Endothelial cell of umbilical vein (primary cell): ENCODE measurements at regions not wholly inside any gene's neighbourhood (a gene's known extent, or its start where the extent isn't known, plus 50 kb on each side); places are given as distances from the start of the nearest gene placed in this dataset.

Experiments used
- BruUV-seq: library from RNA; stranded (reverse); fragments of 400-500 nt; replicated peaks from 2 replicates; lab custom pipeline; 2021; lab: Mats Ljungman, UMichigan
- CTCF ChIA-PET: fragments of 300-600, 350-600 bp; sonication (Branson Sonifier 250); formaldehyde crosslinking; loops from one replicate; lab custom pipeline; 2021; ENCODE audit warnings: antibody characterized with exemption, inconsistent platforms; lab: Charles Lee
- POLR2A ChIA-PET: fragments of 300-600, 350-600 bp; sonication (Branson Sonifier 250); formaldehyde crosslinking; loops from one replicate; lab custom pipeline; 2021; ENCODE audit warnings: antibody characterized with exemption, inconsistent platforms; lab: Charles Lee
- DNase-seq: peaks from one replicate; pipeline ENCODE4 v3.0.0-alpha.2; 2011; ENCODE audit warnings: low read depth, low spot score
- FAIRE-seq: peaks from 2 replicates; lab custom pipeline; 2011; peaks lifted over from hg19 to GRCh38; lab: Jason Lieb, UNC
- H2AFZ ChIP-seq: 2 replicates; pipeline ENCODE4 v1.6.0; 2012; ENCODE audit warnings: low read depth, low read length, control low read depth, inconsistent platforms
- H3K27ac ChIP-seq: 2 replicates; pipeline ENCODE4 v1.5.1; 2011; ENCODE audit warnings: low read depth, mild to moderate bottlenecking, control low read depth, low read length, moderate library complexity; ENCODE audit not compliant: insufficient read depth
- H3K27me3 ChIP-seq, 2 experiments: 2 replicates each; pipeline versions ENCODE4 v1.6.0 to v1.6.1; 2011; ENCODE audit warnings: low read length in 2 of 2, mixed read lengths in 1 of 2; ENCODE audit not compliant: control insufficient read depth in 2 of 2, insufficient read depth in 2 of 2
- H3K36me3 ChIP-seq, 2 experiments: 2 replicates in 1 of 2; 3 replicates in 1 of 2; pipeline ENCODE4 v1.5.1; 2011; ENCODE audit warnings: low read length in 2 of 2, mild to moderate bottlenecking in 1 of 2, moderate library complexity in 1 of 2; ENCODE audit not compliant: control insufficient read depth in 2 of 2, insufficient read depth in 2 of 2; ENCODE audit errors: extremely low read depth in 1 of 2
- H3K4me1 ChIP-seq: 3 replicates; pipeline ENCODE4 v1.5.1; 2011; ENCODE audit warnings: mild to moderate bottlenecking, low read length; ENCODE audit not compliant: control insufficient read depth, insufficient read depth; ENCODE audit errors: extremely low read depth
- H3K4me2 ChIP-seq: 2 replicates; pipeline ENCODE4 v1.6.1; 2011; ENCODE audit warnings: low read length, control low read depth, mixed read lengths; ENCODE audit not compliant: insufficient read depth
- H3K4me3 ChIP-seq, 3 experiments: fragments of 200-600 bp in 1 of 3; sonication (generic), shearing (Covaris generic) in 1 of 3; replicated peaks in 1 of 3; 2 replicates each; pipeline ENCODE4 v1.5.1; 2011 to 2016; ENCODE audit warnings: control low read depth in 3 of 3, low read length in 3 of 3, mild to moderate bottlenecking in 2 of 3, inconsistent platforms in 1 of 3, low read depth in 1 of 3, moderate library complexity in 1 of 3; ENCODE audit not compliant: insufficient read depth in 1 of 3
- H3K79me2 ChIP-seq: 2 replicates; pipeline ENCODE4 v1.6.0; 2012; ENCODE audit warnings: low read length, inconsistent platforms; ENCODE audit not compliant: control insufficient read depth, insufficient read depth
- H3K9ac ChIP-seq: replicated peaks from 2 replicates; pipeline ENCODE3; 2011; ENCODE audit warnings: low read length, control low read depth; ENCODE audit not compliant: insufficient read depth; ENCODE audit errors: extremely low read depth
- H3K9me1 ChIP-seq: replicated peaks from 3 replicates; pipeline ENCODE4 v1.6.0; 2011; ENCODE audit warnings: mild to moderate bottlenecking, low read length; ENCODE audit not compliant: control insufficient read depth, insufficient read depth; ENCODE audit errors: extremely low read depth
- H3K9me3 ChIP-seq: replicated peaks from 2 replicates; pipeline ENCODE4 v1.5.1; 2012; ENCODE audit warnings: low read length, inconsistent platforms; ENCODE audit not compliant: control insufficient read depth, insufficient read depth
- H4K20me1 ChIP-seq: replicated peaks from 2 replicates; pipeline ENCODE3; 2011; ENCODE audit warnings: mild to moderate bottlenecking, low read length; ENCODE audit not compliant: control insufficient read depth, insufficient read depth; ENCODE audit errors: extremely low read depth
- CTCF ChIP-seq, 2 donors: IDR thresholded peaks; 1 replicate in 1 of 2; 2 replicates in 1 of 2; pipeline ENCODE4 v1.5.1; 2011; ENCODE audit warnings: low read length in 2 of 2, mild to moderate bottlenecking in 2 of 2, moderate library complexity in 2 of 2, control low read depth in 1 of 2, inconsistent platforms in 1 of 2, low read depth in 1 of 2; ENCODE audit not compliant: insufficient read depth in 1 of 2; ENCODE audit errors: extremely low read depth in 1 of 2
- EZH2 ChIP-seq: IDR thresholded peaks from 2 replicates; pipeline ENCODE4 v1.6.1; 2012; ENCODE audit warnings: borderline replicate concordance, low read depth, mild to moderate bottlenecking, moderate library complexity, low read length, inconsistent platforms; ENCODE audit not compliant: severe bottlenecking
- FOS ChIP-seq: IDR thresholded peaks from 2 replicates; pipeline ENCODE4 v1.6.1; 2011; ENCODE audit warnings: mild to moderate bottlenecking, low read length, moderate library complexity, borderline replicate concordance; ENCODE audit not compliant: insufficient read depth
- GATA2 ChIP-seq: IDR thresholded peaks from 2 replicates; pipeline ENCODE4 v1.7.0; 2011; ENCODE audit warnings: low read depth, mild to moderate bottlenecking, moderate library complexity, mixed read lengths, low read length; ENCODE audit not compliant: insufficient read length, insufficient read depth
- JUN ChIP-seq: IDR thresholded peaks from 2 replicates; pipeline ENCODE4 v1.6.1; 2011; ENCODE audit warnings: borderline replicate concordance, low read depth; ENCODE audit not compliant: insufficient read length, insufficient read depth
- MAX ChIP-seq: IDR thresholded peaks from 2 replicates; pipeline ENCODE4 v1.6.1; 2011; ENCODE audit not compliant: insufficient read depth, insufficient read length
- MYC ChIP-seq: IDR thresholded peaks from one replicate; pipeline ENCODE4 v1.6.1; 2011; ENCODE audit warnings: mild to moderate bottlenecking, low read depth, low read length
- POLR2A ChIP-seq: IDR thresholded peaks from 2 replicates; pipeline ENCODE4 v1.6.1; 2012; ENCODE audit warnings: low read depth, mild to moderate bottlenecking, control low read depth, low read length
- POLR2AphosphoS5 ChIP-seq: IDR thresholded peaks from 2 replicates; pipeline ENCODE4 v1.6.1; 2012; ENCODE audit warnings: low read depth, mild to moderate bottlenecking, control low read depth, low read length, moderate library complexity; ENCODE audit not compliant: insufficient read depth
- dilution Hi-C: fragments of 300-500 bp; cut with MboI; formaldehyde crosslinking; loops from one replicate; pipeline ENCODE4 v1.15.0; 2019; ENCODE audit warnings: low sequenced_read_pairs; ENCODE audit not compliant: extremely low pct_ligation_motif_present
- intact Hi-C: fragments of 100-400 bp; cut with micrococcal nuclease; formaldehyde crosslinking; loops from one replicate; pipeline ENCODE4 v1.10.0; 2022

GRCh38 chr9:118094387-118094786 lies 390.2 kb downstream of the TLR4 start:
- no TSS peak for BruUV-seq
- Histone ChIP-seq H3K79me2 (no peaks in the 10 kb centered on the region), H3K9me3 (peaks cover 2% of the 10 kb centered on the region), H3K27ac (no peak overlapping the region), H3K9ac (no peak overlapping the region), H3K4me2 (no peak overlapping the region), H4K20me1 (no peaks in the 10 kb centered on the region), H2AFZ (no peak overlapping the region), H3K4me1 (no peaks in the 10 kb centered on the region), H3K36me3 (no peaks in the 10 kb centered on the region), H3K9me1 (no peaks in the 10 kb centered on the region), H3K27me3 (no peaks in the 10 kb centered on the region), H3K4me3 (no peak overlapping the region)
- DNase-seq (no peak), FAIRE-seq (no peak)
- intact Hi-C loops: no loop called here
- dilution Hi-C loops: no loop called here
- CTCF ChIA-PET: no interaction called here
- no peak for TF ChIP-seq FOS
- no peak for TF ChIP-seq EZH2
- TF ChIP-seq GATA2: no peak
- no peak for TF ChIP-seq MYC
- no peak for TF ChIP-seq POLR2A
- no peak for TF ChIP-seq JUN
- TF ChIP-seq CTCF (IDR thresholded peaks at IDR 0.05; ENCODE audit: extremely low read depth in 1 of 2, insufficient read depth in 1 of 2, low read depth in 1 of 2, low read length in 2 of 2): no peak
- TF ChIP-seq MAX: no peak
- TF ChIP-seq POLR2AphosphoS5: no peak
- POLR2A ChIA-PET: no interaction called here
